ENCODE measurements at regions not wholly inside any gene's neighbourhood (a gene's known extent, or its start where the extent isn't known, plus 50 kb on each side); places are given as distances from the start of the nearest gene placed in this dataset.
A peak's percentile ranks its signal among the peaks of the same experiment; 100 is the strongest.

- no peak overlapping the region for H3K9ac ChIP-seq
- H2AFZ ChIP-seq = no peak overlapping the region
- no peaks in the 10 kb centered on the region for H3K9me3 ChIP-seq (ENCODE audit: control insufficient read depth, low read length)
- H3K4me1 ChIP-seq = no peaks in the 10 kb centered on the region
- H3K27ac ChIP-seq = no peak overlapping the region
- no peak overlapping the region for H3K4me3 ChIP-seq (ENCODE audit: low read depth, low read length)
- TF ChIP-seq CTCF (IDR thresholded peaks at IDR 0.05) = no peak
- H3K27me3 ChIP-seq (ENCODE audit: control insufficient read depth, insufficient read depth, low read length) = no peaks in the 10 kb centered on the region
- H3K4me2 ChIP-seq (ENCODE audit: low read length) = no peak overlapping the region
- no peaks in the 10 kb centered on the region for H3K79me2 ChIP-seq
- no peaks in the 10 kb centered on the region for H3K36me3 ChIP-seq (ENCODE audit: control insufficient read depth, insufficient read depth, low read length)
Measured at GRCh38 chr3:176942305-176942704, 255.0 kb downstream of the TBL1XR1 start.

DNA sequence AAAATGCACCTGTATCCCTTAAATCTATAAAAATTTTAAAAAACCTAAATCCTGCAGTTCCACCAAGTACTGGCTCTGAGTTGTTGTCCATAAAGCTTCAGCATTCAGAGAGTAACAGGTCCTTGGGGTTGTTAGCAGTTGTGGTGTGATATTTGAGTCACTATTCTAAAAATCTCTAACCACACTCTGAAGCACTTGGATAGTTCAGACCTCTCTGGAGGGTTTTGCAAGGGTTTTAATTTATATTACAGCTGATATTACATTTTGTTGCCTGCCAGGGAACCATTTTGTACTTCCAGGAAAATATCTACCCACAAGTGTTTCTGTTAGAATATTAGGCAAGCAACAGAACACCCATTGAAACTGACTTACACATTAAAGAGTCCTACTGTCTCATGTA is 255.6 kb downstream of the TBL1XR1 start:
- Histone ChIP-seq H3K9me3 (ENCODE audit: control insufficient read depth, low read length) (no peaks in the 10 kb centered on the region), H3K27me3 (ENCODE audit: control insufficient read depth, insufficient read depth, low read length) (no peaks in the 10 kb centered on the region), H3K4me1 (no peaks in the 10 kb centered on the region), H3K79me2 (no peaks in the 10 kb centered on the region), H2AFZ (no peak overlapping the region), H3K4me2 (ENCODE audit: low read length) (no peak overlapping the region), H3K27ac (no peak overlapping the region), H3K36me3 (ENCODE audit: control insufficient read depth, insufficient read depth, low read length) (no peaks in the 10 kb centered on the region), H3K9ac (no peak overlapping the region), H3K4me3 (ENCODE audit: low read depth, low read length) (no peak overlapping the region)
- TF ChIP-seq CTCF (IDR thresholded peaks at IDR 0.05) = no peak

GRCh38 chr3:176939022-176939817 is 258.1 kb downstream of the TBL1XR1 start:
- Histone ChIP-seq H3K4me2 (ENCODE audit: low read length) (no peak overlapping the region), H3K27ac (no peak overlapping the region), H3K9me3 (ENCODE audit: control insufficient read depth, low read length) (no peaks in the 10 kb centered on the region), H3K27me3 (ENCODE audit: control insufficient read depth, insufficient read depth, low read length) (no peaks in the 10 kb centered on the region), H3K4me3 (ENCODE audit: low read depth, low read length) (no peak overlapping the region), H3K4me1 (no peaks in the 10 kb centered on the region), H3K36me3 (ENCODE audit: control insufficient read depth, insufficient read depth, low read length) (no peaks in the 10 kb centered on the region), H3K79me2 (no peaks in the 10 kb centered on the region), H3K9ac (no peak overlapping the region), H2AFZ (no peak overlapping the region)
- peak; percentile 90 for TF ChIP-seq CTCF (IDR thresholded peaks at IDR 0.05)

DNA sequence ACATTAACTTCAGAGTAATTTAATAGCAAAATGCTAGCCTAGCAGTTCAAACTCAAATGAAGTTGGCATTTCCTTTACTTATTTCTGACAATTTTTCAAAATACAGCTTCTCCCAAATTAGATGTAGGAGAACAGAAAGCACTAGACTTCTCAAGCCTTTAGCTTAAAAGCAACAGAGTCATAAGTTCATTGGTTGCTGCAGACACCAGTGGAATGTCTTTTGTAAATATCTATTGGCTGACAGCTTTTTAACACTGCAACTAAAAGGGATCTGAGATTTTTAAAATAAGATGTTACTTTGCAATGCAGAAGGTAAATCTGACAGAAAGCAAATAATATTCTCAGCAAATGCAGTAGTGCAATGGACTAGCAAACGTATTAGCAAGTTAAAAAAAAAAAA is 259.3 kb downstream of the TBL1XR1 start:
- Histone ChIP-seq H3K79me2 (no peaks in the 10 kb centered on the region), H3K4me1 (no peaks in the 10 kb centered on the region), H3K27ac (no peak overlapping the region), H2AFZ (no peak overlapping the region), H3K9me3 (ENCODE audit: control insufficient read depth, low read length) (no peaks in the 10 kb centered on the region), H3K4me2 (ENCODE audit: low read length) (no peak overlapping the region), H3K36me3 (ENCODE audit: control insufficient read depth, insufficient read depth, low read length) (no peaks in the 10 kb centered on the region), H3K27me3 (ENCODE audit: control insufficient read depth, insufficient read depth, low read length) (no peaks in the 10 kb centered on the region), H3K9ac (no peak overlapping the region), H3K4me3 (ENCODE audit: low read depth, low read length) (no peak overlapping the region)
- TF ChIP-seq CTCF (IDR thresholded peaks at IDR 0.05) = no peak

- Histone ChIP-seq H3K4me1 (no peaks in the 10 kb centered on the region), H2AFZ (no peak overlapping the region), H3K4me3 (ENCODE audit: low read depth, low read length) (no peak overlapping the region), H3K36me3 (ENCODE audit: control insufficient read depth, insufficient read depth, low read length) (no peaks in the 10 kb centered on the region), H3K27me3 (ENCODE audit: control insufficient read depth, insufficient read depth, low read length) (no peaks in the 10 kb centered on the region), H3K9ac (no peak overlapping the region), H3K79me2 (no peaks in the 10 kb centered on the region), H3K27ac (no peak overlapping the region), H3K4me2 (ENCODE audit: low read length) (no peak overlapping the region), H3K9me3 (ENCODE audit: control insufficient read depth, low read length) (no peaks in the 10 kb centered on the region)
- no peak for TF ChIP-seq CTCF (IDR thresholded peaks at IDR 0.05)
Measured at GRCh38 chr3:176937541-176937940, 259.7 kb downstream of the TBL1XR1 start.

Data from parathyroid adenoma (tissue), 2 donors.